AG04449 (cell line): ENCODE measurements at regions not wholly inside any gene's neighbourhood (a gene's known extent, or its start where the extent isn't known, plus 50 kb on each side); places are given as distances from the start of the nearest gene placed in this dataset.

Source experiments
- CTCF ChIA-PET: fragments of 350-600 bp; formaldehyde crosslinking; extraction: SDS; loops from one replicate; lab custom pipeline; 2021; ENCODE audit warnings: antibody characterized with exemption; lab: Yijun Ruan, JAX
- POLR2A ChIA-PET: fragments of 400-600, 350-600 bp; formaldehyde crosslinking; extraction: SDS; loops from one replicate; lab custom pipeline; 2020; ENCODE audit warnings: antibody characterized with exemption, inconsistent platforms; lab: Yijun Ruan, JAX
- DNase-seq: peaks from one replicate; pipeline ENCODE4 v3.0.0-alpha.2; 2010; ENCODE audit warnings: low read depth, low spot score
- H3K4me3 ChIP-seq: 2 replicates; pipeline ENCODE4 v1.5.1; 2011; ENCODE audit warnings: low read depth, mild to moderate bottlenecking, control low read depth, low read length
- CTCF ChIP-seq: IDR thresholded peaks from one replicate; pipeline ENCODE4 v1.5.1; 2011; ENCODE audit warnings: mild to moderate bottlenecking, moderate library complexity, low read length, control low read depth, inconsistent platforms; ENCODE audit not compliant: insufficient read depth; ENCODE audit errors: missing control alignments

- no peak for DNase-seq
- no peak overlapping the region for H3K4me3 ChIP-seq
- TF ChIP-seq CTCF = no peak
- POLR2A ChIA-PET = no interaction called here
- CTCF ChIA-PET = no interaction called here
Observed at GRCh38 chr9:22535780-22536179, 89.2 kb downstream of the DMRTA1 start.

- no peak for TF ChIP-seq CTCF
- ChIA-PET CTCF (no interaction called here), POLR2A (no interaction called here)
- H3K4me3 ChIP-seq = no peak overlapping the region
- DNase-seq = no peak
Observed at GRCh38 chr9:22537721-22538120, 91.1 kb downstream of the DMRTA1 start.

- no peak for TF ChIP-seq CTCF
- H3K4me3 ChIP-seq = no peak overlapping the region
- no peak for DNase-seq
- ChIA-PET CTCF (no interaction called here), POLR2A (no interaction called here)
Observed at GRCh38 chr9:22548625-22549024, 102.0 kb downstream of the DMRTA1 start.

GRCh38 chr9:22574740-22575139 lies 128.1 kb downstream of the DMRTA1 start:
- CTCF ChIA-PET = no interaction called here
- DNase-seq = no peak
- H3K4me3 ChIP-seq = no peak overlapping the region
- POLR2A ChIA-PET = no interaction called here
- TF ChIP-seq CTCF = no peak

- DNase-seq = no peak
- no peak for TF ChIP-seq CTCF
- CTCF ChIA-PET = no interaction called here
- no peak overlapping the region for H3K4me3 ChIP-seq
- POLR2A ChIA-PET = no interaction called here
Observed at GRCh38 chr9:22580788-22581187, 134.2 kb downstream of the DMRTA1 start.

- no peak for TF ChIP-seq CTCF
- CTCF ChIA-PET = no interaction called here
- POLR2A ChIA-PET = no interaction called here
- no peak for DNase-seq
- H3K4me3 ChIP-seq = no peak overlapping the region
Observed at GRCh38 chr9:22582221-22582620, 135.6 kb downstream of the DMRTA1 start.

GRCh38 chr9:22588918-22589317 lies 142.3 kb downstream of the DMRTA1 start:
- H3K4me3 ChIP-seq = no peak overlapping the region
- no peak for TF ChIP-seq CTCF
- ChIA-PET POLR2A (no interaction called here), CTCF (no interaction called here)
- no peak for DNase-seq
